Esophagus muscularis mucosa (tissue), 4 donors: ENCODE measurements at regions not wholly inside any gene's neighbourhood (a gene's known extent, or its start where the extent isn't known, plus 50 kb on each side); places are given as distances from the start of the nearest gene placed in this dataset.

Source experiments
- EP300 ChIP-seq: sonication (generic); formaldehyde crosslinking; IDR thresholded peaks from one replicate; pipeline ENCODE4 v1.6.1; 2017; ENCODE audit warnings: antibody characterized with exemption
- POLR2A ChIP-seq: fragments of 450-650 bp; IDR thresholded peaks from one replicate; pipeline ENCODE4 v1.6.1; 2017; ENCODE audit warnings: antibody characterized with exemption, moderate library complexity, mild to moderate bottlenecking, low read depth
- POLR2AphosphoS5 ChIP-seq, 2 donors: sonication (generic); formaldehyde crosslinking; IDR thresholded peaks; one replicate each; pipeline ENCODE4 v1.6.1; 2017; ENCODE audit warnings: antibody characterized with exemption in 2 of 2
- TF ChIP-seq, protein P1 (sequence below), 3 experiments: fragments of 200-600 bp in 2 of 3; fragments of 450-650 bp in 1 of 3; sonication (generic) in 2 of 3; IDR thresholded peaks; one replicate each; pipeline ENCODE4 v1.5.1; 2017 to 2019; ENCODE audit warnings: antibody characterized with exemption in 3 of 3, mild to moderate bottlenecking in 2 of 3, moderate library complexity in 1 of 3

DNA sequence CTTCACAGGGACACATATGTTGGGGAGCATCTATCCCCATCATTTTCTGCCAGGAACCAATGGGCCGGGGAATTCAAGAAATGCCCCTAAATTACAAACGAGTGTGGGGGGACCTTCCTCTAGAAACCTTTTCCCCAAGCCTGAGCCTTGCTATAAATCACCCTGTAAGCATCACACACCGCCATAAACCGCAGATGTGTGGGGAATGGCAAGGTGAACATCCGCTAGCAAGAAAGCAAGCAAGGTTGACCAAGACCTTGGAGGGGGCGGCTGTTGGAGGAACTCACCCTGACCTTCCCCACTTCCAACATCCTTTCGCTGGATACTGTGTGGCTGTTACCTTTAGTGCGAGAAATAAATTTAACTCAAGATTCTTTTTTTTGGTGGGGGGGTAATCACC is 693.3 kb upstream of the TBX3 start:
- TF ChIP-seq, protein P1, sequence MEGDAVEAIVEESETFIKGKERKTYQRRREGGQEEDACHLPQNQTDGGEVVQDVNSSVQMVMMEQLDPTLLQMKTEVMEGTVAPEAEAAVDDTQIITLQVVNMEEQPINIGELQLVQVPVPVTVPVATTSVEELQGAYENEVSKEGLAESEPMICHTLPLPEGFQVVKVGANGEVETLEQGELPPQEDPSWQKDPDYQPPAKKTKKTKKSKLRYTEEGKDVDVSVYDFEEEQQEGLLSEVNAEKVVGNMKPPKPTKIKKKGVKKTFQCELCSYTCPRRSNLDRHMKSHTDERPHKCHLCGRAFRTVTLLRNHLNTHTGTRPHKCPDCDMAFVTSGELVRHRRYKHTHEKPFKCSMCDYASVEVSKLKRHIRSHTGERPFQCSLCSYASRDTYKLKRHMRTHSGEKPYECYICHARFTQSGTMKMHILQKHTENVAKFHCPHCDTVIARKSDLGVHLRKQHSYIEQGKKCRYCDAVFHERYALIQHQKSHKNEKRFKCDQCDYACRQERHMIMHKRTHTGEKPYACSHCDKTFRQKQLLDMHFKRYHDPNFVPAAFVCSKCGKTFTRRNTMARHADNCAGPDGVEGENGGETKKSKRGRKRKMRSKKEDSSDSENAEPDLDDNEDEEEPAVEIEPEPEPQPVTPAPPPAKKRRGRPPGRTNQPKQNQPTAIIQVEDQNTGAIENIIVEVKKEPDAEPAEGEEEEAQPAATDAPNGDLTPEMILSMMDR (IDR thresholded peaks at IDR 0.05), result no peak
- no peak for TF ChIP-seq POLR2A
- no peak for TF ChIP-seq POLR2AphosphoS5 (IDR thresholded peaks at IDR 0.05)
- no peak for TF ChIP-seq EP300
